ENCODE measurements at regions not wholly inside any gene's neighbourhood (a gene's known extent, or its start where the extent isn't known, plus 50 kb on each side); places are given as distances from the start of the nearest gene placed in this dataset.

DNA sequence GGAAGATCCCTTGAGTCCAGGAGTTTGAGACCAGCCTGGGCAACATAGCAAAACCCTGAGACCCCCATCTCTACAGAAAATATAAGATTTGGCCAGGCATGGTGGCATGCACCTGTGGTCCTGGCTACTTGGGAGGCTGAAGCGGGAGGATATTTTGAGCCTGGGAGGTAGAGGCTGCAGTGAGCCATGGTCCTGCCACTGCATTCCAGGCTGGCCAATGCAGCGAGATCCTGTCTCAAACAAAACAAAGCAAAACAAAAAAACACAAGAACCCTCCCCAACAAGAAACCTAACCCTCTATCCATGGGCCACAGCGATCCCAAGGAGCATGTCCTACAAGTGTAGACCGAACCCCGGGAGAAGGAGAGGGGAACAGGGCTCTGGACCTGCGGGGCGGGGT lies 133.3 kb downstream of the MGAT5B start:
- DNase-seq = no peak
- no peak overlapping the region for H3K4me3 ChIP-seq (ENCODE audit: insufficient read depth, low read depth, low read length)
- H3K36me3 ChIP-seq (replicated peaks; ENCODE audit: control insufficient read depth, insufficient read depth, low read length) = no peaks in the 10 kb centered on the region
- no peaks in the 10 kb centered on the region for H3K27me3 ChIP-seq (ENCODE audit: control insufficient read depth, insufficient read depth, low read length)

DNA sequence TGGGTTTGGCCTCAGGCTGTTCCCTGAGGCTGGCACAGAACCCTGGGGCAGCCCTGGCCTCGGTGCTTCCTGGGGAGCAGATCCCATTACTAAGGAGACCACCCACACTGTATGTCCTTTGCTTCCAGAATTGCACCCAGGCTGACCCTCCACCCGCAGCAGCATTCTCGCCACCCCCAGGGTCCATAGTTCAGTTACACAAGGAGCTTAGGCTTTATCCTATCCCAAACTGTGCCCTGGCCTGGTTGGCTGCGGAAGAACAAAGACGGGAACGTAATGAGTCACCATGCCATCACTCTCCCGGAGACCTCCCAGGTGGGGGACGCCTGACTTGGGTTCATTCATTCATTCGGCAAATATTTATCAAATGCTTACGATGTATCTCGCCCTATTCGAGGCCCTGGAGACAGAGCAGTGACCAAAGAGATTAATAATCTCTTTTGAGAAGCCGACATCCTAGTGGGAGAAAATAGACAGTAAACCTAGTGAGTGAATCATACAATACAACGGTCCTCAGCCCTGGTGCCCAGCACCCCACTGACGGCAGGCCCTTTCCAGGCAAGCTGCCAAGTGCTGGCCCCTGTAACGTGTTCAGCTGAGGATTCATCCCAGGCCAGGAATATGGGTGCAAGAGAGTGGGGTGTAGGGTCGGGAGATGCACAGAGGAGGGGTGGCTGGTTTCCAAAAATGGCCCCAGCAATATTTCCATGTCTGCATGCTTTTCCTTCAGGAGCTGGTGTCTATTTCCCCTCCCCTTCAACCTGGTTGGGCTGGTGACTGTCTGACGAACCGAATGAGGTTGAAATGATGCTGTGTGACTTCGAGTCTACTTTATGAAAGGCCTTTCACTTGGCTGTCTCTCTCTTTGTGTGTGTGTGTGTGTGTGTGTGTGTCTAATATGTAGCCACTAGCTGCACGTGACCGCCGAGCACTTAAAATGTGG lies 134.2 kb downstream of the MGAT5B start:
- Histone ChIP-seq H3K27me3 (ENCODE audit: control insufficient read depth, insufficient read depth, low read length) (no peaks in the 10 kb centered on the region), H3K4me3 (ENCODE audit: insufficient read depth, low read depth, low read length) (no peak overlapping the region), H3K36me3 (replicated peaks; ENCODE audit: control insufficient read depth, insufficient read depth, low read length) (no peaks in the 10 kb centered on the region)
- peak; percentile 79 for DNase-seq

DNA sequence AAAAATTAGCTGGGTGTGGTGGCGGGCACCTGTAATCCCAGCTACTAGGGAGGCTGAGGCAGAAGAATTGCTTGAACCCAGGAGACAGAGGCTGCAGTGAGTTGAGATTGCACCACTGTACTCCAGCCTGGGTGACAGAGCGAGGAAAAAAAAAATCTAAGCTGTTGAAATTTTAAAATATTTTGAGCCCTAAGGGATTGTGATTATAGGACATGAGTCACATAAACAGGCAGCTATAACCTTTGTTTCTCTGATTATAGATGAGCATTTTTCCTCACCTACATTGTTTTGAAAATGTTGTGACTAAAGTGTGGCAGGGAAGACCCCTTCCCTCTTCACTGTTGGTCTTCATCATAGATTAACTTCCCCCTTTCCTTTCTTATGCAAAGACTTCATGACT lies 135.5 kb downstream of the MGAT5B start:
- Histone ChIP-seq H3K36me3 (replicated peaks; ENCODE audit: control insufficient read depth, insufficient read depth, low read length) (no peaks in the 10 kb centered on the region), H3K27me3 (ENCODE audit: control insufficient read depth, insufficient read depth, low read length) (no peaks in the 10 kb centered on the region), H3K4me3 (ENCODE audit: insufficient read depth, low read depth, low read length) (no peak overlapping the region)
- no peak for DNase-seq

DNA sequence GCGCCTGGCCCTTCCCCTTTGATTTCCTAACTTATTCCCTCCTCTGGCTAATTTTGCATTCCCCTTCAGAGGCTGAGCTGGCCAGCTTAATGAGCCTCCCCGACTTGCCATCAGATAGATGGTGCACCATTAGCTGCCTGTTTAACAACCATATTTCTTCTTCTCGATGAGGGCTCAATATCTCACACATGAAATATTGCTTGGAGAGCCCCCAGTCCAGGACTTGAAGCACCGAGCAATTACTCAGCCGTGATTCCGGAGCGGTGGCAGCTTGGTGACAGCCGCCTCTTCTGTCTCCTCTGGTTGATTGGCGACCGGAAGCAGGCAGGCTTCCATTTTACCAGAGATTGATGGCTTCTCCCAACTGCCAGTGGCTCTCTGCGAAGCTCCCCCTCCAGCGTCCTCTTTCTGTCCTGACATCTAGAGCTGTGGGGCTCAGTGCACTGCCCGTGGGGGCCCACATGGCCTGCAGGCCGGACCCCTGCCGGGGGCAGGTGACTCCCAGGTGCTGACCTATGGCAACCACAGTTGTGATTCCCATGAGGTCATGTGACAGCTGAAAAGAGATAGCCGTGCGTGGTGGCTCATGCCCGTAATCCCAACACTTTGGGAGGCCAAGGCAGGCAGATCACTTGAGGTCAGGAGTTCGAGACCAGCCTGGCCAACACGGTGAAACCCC lies 133.7 kb upstream of the SEC14L1 start:
- Histone ChIP-seq H3K4me3 (ENCODE audit: insufficient read depth, low read depth, low read length) (no peak overlapping the region), H3K27me3 (ENCODE audit: control insufficient read depth, insufficient read depth, low read length) (no peaks in the 10 kb centered on the region), H3K36me3 (replicated peaks; ENCODE audit: control insufficient read depth, insufficient read depth, low read length) (no peaks in the 10 kb centered on the region)
- no peak for DNase-seq

DNA sequence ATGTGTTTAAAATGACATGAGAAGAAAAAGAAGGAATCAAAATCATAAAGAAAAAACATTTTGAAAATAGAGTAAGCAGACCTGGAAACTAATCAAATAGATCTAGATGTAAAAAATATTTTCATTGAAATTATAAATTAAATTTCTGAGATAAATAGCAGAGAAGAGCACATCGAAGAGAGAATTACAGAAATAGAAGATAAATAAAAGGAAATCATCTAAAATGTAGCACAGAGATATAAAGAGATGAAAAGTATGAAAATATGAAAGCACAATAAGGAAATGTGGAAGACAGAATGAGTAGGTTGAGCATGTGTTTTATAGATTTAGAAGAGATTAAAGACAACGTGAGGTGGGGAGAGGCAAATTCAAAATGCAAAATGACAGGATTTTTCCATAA lies 130.9 kb upstream of the SEC14L1 start:
- H3K4me3 ChIP-seq (ENCODE audit: insufficient read depth, low read depth, low read length) = no peak overlapping the region
- no peaks in the 10 kb centered on the region for H3K27me3 ChIP-seq (ENCODE audit: control insufficient read depth, insufficient read depth, low read length)
- DNase-seq = no peak
- H3K36me3 ChIP-seq (replicated peaks; ENCODE audit: control insufficient read depth, insufficient read depth, low read length) = no peaks in the 10 kb centered on the region

DNA sequence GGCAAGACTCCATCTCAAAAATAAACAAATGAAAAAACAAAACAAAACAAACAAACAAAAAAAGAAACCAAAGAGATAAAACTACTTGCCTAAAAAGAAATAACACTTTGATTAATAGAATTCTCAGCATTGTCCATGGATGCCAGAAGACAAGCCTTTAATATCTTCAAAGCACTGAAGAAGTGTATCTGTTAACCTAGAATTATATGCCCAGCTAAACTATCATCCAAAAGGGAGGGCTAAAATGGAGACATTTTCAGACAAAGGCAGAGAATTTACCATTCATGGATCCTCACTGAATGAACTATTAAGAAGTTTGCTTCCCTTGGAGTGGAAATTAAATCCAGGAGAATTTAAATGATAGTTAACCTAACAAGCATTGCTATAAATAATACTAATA lies 130.1 kb upstream of the SEC14L1 start:
- H3K4me3 ChIP-seq (ENCODE audit: insufficient read depth, low read depth, low read length) = no peak overlapping the region

DNA sequence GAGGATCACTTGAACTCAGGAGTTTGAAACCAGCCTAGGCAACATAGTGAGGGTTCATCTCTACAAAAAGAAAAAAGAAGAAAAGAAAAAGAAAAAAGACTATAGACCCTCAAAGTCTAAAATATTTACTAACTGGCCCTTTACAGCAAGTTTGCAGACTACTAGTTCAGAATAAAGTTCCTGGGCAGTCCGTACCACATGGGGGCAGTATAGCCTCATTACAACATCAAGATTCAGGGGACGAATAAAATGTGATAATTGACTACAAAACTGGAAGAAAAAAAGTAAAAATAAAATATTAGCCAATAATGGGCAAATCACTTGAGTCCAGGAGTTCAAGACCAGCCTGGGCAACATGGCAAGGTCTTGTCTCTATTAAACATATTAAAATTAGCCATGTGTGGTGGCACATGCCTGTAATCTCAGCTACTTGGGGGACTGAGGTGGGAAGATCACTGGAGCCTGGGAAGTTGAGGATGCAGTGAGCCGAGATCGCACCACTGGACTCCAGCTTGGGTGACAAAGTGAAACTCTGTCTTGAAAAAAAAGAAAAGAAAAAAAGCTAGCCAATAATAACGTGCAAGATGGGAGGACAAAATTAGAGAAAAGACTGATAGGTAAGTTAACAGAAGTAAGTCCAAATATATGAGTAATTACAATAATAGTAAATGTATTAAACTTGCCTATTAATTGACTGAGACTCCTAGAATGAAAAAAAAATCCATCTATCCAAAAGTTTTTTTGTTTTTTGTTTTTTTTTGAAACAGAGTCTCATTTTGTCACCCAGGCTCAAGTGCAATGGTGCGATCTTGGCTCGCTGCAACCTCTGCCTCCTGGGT lies 129.4 kb upstream of the SEC14L1 start:
- peak; percentile 45 for DNase-seq
- Histone ChIP-seq H3K27me3 (ENCODE audit: control insufficient read depth, insufficient read depth, low read length) (no peaks in the 10 kb centered on the region), H3K36me3 (replicated peaks; ENCODE audit: control insufficient read depth, insufficient read depth, low read length) (no peaks in the 10 kb centered on the region), H3K4me3 (ENCODE audit: insufficient read depth, low read depth, low read length) (no peak overlapping the region)

More for the DNA sequence above, 130.1 kb upstream of the SEC14L1 start:
- H3K36me3 ChIP-seq (replicated peaks; ENCODE audit: control insufficient read depth, insufficient read depth, low read length) = no peaks in the 10 kb centered on the region
- DNase-seq = no peak
- H3K27me3 ChIP-seq (ENCODE audit: control insufficient read depth, insufficient read depth, low read length) = no peaks in the 10 kb centered on the region

DNA sequence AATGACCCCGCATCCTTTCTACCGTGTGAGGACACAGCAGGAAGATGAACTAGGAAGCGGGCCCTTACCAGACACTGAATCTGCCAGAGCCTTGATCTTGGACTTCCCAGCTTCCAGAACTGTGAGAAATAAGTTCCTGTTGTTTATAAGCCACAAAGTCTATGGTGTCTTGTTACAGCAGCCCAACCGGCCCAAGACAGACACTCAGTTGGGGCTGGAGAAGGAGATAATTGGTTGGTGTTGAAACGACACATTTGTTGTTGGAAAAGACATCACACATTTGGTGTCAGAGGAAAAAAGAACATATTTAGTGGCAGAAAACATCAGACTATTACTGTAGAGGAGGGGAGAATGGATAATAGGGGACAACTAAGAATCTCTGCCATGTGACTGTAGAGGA lies 122.3 kb upstream of the SEC14L1 start:
- no peak for DNase-seq

DNA sequence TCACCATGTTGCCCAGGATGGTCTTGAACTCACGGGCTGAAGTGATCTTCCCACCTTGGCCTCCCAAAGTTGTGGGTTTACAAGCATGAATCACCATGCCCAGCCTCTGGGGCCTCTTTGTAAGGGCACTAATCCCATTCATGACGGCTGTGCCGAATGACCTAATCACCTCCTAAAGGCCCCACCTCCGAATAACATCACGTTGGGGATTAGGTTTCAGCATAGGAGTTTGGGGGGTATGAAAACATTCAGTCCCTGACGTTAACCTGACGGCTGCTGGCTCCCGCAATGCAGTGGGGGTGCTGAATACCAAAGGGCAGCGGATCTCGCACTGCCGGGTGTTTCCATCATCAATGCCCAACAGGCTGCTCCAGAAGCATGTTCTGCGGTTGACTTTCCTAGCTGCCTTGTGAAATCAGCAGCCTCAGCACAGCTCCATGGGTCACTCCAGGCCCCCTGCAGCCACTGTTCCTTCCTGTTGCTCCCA lies 120.8 kb upstream of the SEC14L1 start:
- Histone ChIP-seq H3K36me3 (replicated peaks; ENCODE audit: control insufficient read depth, insufficient read depth, low read length) (no peaks in the 10 kb centered on the region), H3K27me3 (ENCODE audit: control insufficient read depth, insufficient read depth, low read length) (no peaks in the 10 kb centered on the region), H3K4me3 (ENCODE audit: insufficient read depth, low read depth, low read length) (no peak overlapping the region)
- DNase-seq = peak; percentile 60

More for the DNA sequence above, 122.3 kb upstream of the SEC14L1 start:
- Histone ChIP-seq H3K36me3 (replicated peaks; ENCODE audit: control insufficient read depth, insufficient read depth, low read length) (no peaks in the 10 kb centered on the region), H3K27me3 (ENCODE audit: control insufficient read depth, insufficient read depth, low read length) (no peaks in the 10 kb centered on the region), H3K4me3 (ENCODE audit: insufficient read depth, low read depth, low read length) (no peak overlapping the region)

DNA sequence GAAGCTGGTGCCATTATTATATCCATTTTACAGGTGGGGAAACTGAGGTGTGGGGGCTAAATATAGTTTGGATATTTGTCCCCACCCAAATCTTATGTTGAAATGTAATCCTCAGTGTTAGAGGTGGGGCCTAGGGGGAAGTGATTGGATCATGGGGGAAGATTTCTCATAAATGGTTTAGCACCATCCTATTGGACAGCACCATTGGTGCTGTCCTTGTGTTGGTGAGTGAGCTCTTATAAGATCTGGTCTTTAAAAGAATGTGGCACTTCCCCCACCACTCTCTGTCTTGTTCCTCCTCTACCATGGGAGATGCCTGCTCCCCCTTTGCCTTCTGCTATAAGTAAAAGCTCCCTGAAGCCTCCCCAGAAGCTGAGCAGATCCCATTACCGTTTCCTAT lies 119.8 kb upstream of the SEC14L1 start:
- H3K4me3 ChIP-seq (ENCODE audit: insufficient read depth, low read depth, low read length) = no peak overlapping the region
- DNase-seq = no peak
- no peaks in the 10 kb centered on the region for H3K27me3 ChIP-seq (ENCODE audit: control insufficient read depth, insufficient read depth, low read length)
- no peaks in the 10 kb centered on the region for H3K36me3 ChIP-seq (replicated peaks; ENCODE audit: control insufficient read depth, insufficient read depth, low read length)

DNA sequence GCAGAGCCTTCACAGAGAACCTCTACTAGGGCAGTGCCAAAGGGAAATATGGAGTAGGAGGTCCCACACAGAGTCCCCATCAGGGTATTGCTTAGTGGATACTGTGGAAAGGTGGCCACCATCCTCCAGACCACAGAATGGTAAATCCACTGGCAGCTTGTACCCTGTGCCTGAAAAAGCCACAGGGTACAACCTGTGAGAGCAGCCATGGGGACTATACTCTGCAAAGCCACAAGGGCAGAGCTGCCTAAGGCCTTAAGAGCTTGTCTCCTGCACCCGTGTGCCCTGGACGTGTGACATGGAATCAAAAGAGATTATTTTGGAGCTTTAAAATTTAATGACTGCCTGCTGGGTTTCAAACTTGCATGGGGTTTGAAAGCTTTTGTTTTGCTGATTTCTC lies 118.0 kb upstream of the SEC14L1 start:
- Histone ChIP-seq H3K4me3 (ENCODE audit: insufficient read depth, low read depth, low read length) (no peak overlapping the region), H3K27me3 (ENCODE audit: control insufficient read depth, insufficient read depth, low read length) (no peaks in the 10 kb centered on the region), H3K36me3 (replicated peaks; ENCODE audit: control insufficient read depth, insufficient read depth, low read length) (no peaks in the 10 kb centered on the region)
- DNase-seq = no peak

DNA sequence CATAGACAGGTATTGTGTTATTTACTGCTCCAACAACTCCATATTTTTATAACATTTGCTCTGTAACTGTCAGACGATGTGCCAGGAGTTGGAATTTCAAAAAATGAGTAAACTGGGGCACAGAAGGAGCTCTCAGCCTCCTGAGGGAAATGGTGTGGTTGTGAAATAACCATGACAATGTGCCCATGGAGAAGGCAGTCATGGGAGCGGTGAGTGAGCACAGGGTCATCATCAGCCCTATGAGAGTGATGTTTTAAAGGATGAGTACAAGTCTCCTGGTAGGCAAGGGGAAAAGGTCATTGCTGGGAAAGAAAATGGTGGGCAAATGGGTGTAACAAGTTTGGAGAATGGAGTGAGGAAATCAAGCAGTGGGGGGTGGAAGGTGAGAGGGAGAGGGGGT lies 115.0 kb upstream of the SEC14L1 start:
- Histone ChIP-seq H3K36me3 (replicated peaks; ENCODE audit: control insufficient read depth, insufficient read depth, low read length) (no peaks in the 10 kb centered on the region), H3K4me3 (ENCODE audit: insufficient read depth, low read depth, low read length) (no peak overlapping the region), H3K27me3 (ENCODE audit: control insufficient read depth, insufficient read depth, low read length) (no peaks in the 10 kb centered on the region)
- no peak for DNase-seq

DNA sequence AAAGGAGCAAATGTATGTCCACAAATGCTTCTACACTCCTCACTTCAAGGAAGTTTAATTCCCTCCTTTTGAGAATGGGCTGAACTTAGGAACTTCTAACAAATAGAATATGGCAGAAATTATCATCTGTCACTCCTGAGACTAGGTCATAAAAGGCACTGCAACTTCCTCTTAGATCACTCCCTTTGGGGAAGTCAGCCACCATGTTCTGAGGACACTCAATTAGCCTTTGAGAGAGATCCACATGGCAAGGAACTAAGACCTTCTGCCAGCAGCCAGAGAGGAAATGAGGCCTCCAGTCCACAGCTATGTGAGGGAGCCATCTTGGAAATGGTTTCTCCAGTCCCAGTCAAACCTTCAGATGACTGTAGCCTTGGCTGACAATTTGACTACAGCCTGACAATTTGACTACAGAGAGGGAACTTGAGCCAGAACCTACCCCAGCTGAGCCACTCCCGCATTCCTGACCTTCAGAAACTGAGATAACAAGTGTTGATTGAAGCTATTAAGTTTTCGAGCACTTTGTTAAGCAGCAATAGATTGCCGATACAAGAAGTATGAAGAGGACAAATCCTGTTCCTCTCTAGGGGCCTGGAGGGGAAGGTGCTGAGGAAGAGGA lies 113.4 kb upstream of the SEC14L1 start:
- Histone ChIP-seq H3K36me3 (replicated peaks; ENCODE audit: control insufficient read depth, insufficient read depth, low read length) (no peaks in the 10 kb centered on the region), H3K4me3 (ENCODE audit: insufficient read depth, low read depth, low read length) (no peak overlapping the region), H3K27me3 (ENCODE audit: control insufficient read depth, insufficient read depth, low read length) (no peaks in the 10 kb centered on the region)
- DNase-seq = no peak

DNA sequence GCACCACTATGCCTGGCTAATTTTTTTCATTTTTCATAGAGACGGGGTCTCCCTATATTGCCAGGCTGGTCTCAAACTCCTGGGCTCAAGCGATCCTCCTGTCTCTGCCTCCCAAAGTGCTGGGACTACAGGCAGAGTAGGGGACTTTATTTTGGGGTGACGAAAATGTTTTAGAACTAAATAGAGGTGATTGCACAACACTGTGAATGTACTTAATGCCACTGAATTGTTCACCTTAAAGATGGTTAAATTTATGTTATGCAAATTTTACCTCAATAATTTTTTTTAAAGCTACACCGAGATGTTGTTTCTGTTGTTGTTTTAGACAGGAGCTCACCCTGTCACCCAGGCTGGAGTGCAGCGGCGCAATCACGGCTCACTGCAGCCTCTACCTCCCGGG lies 111.9 kb upstream of the SEC14L1 start:
- Histone ChIP-seq H3K36me3 (replicated peaks; ENCODE audit: control insufficient read depth, insufficient read depth, low read length) (no peaks in the 10 kb centered on the region), H3K27me3 (ENCODE audit: control insufficient read depth, insufficient read depth, low read length) (no peaks in the 10 kb centered on the region), H3K4me3 (ENCODE audit: insufficient read depth, low read depth, low read length) (no peak overlapping the region)
- no peak for DNase-seq

Data from H7 (cell line).